Heart right ventricle (tissue), 16 donors: ENCODE measurements at regions not wholly inside any gene's neighbourhood (a gene's known extent, or its start where the extent isn't known, plus 50 kb on each side); places are given as distances from the start of the nearest gene placed in this dataset.

Experiments used
- ATAC-seq, 8 donors: fragments of 200-7000 bp; cut with Tn5 transposase; one replicate each; pipeline ENCODE4 v1.9.1; 2020; ENCODE audit warnings: mild to moderate bottlenecking in 8 of 8, moderate library complexity in 8 of 8, moderate number of reproducible peaks in 1 of 8
- DNase-seq, 2 donors: peaks; one replicate each; pipeline ENCODE4 v3.0.0-alpha.2; 2020
- H3K27ac ChIP-seq, 10 donors: fragments of 200-600 bp; sonication (generic) in 2 of 10; one replicate each; pipeline versions ENCODE4 v1.5.0 to v1.8.0; 2020 to 2022; ENCODE audit warnings: mild to moderate bottlenecking in 3 of 10
- H3K27me3 ChIP-seq, 7 donors: fragments of 200-600 bp; one replicate each; pipeline ENCODE4 v1.8.0; 2021 to 2022; ENCODE audit warnings: mild to moderate bottlenecking in 2 of 7
- H3K36me3 ChIP-seq, 9 donors: fragments of 200-600 bp; sonication (generic) in 1 of 9; one replicate each; pipeline versions ENCODE4 v1.5.0 to v1.8.0; 2020 to 2022; ENCODE audit warnings: mild to moderate bottlenecking in 2 of 9
- H3K4me1 ChIP-seq, 9 donors: fragments of 200-600 bp; sonication (generic) in 1 of 9; one replicate each; pipeline versions ENCODE4 v1.5.0 to v1.8.0; 2020 to 2022; ENCODE audit warnings: mild to moderate bottlenecking in 4 of 9
- H3K4me3 ChIP-seq, 10 donors: fragments of 200-600 bp; sonication (generic) in 2 of 10; one replicate each; pipeline versions ENCODE4 v1.5.0 to v1.8.0; 2020 to 2022; ENCODE audit warnings: mild to moderate bottlenecking in 7 of 10, moderate library complexity in 2 of 10
- H3K9me3 ChIP-seq, 11 donors: fragments of 200-600 bp in 10 of 11; sonication (generic) in 2 of 11; one replicate each; pipeline versions ENCODE4 v1.5.0 to v1.8.0; 2013 to 2022; ENCODE audit warnings: mild to moderate bottlenecking in 2 of 11, control low read depth in 1 of 11, moderate library complexity in 1 of 11
- CTCF ChIP-seq, 9 donors: fragments of 200-600 bp; sonication (generic) in 2 of 9; IDR thresholded peaks; one replicate each; pipeline versions ENCODE4 v1.5.0 to v1.8.0; 2021 to 2022; ENCODE audit warnings: antibody characterized with exemption in 9 of 9, mild to moderate bottlenecking in 5 of 9, moderate library complexity in 1 of 9
- WGBS, 2 donors: extraction: QIAGEN DNeasy Blood & Tissue Kit; methylation state at CpG; one replicate each; pipeline ENCODE4 v1.1.7; 2013; ENCODE audit warnings: inconsistent platforms in 1 of 2; 5-methylcytosine and 5-hydroxymethylcytosine counted together
- intact Hi-C, 10 donors: fragments of 100-400 bp; cut with DNase I; formaldehyde crosslinking; loops; one replicate each; pipeline versions ENCODE4 v1.11.1 to v1.14.2; 2022
- donor health status: Arrhythmogenic right ventricular cardiomyopathy.
- donor health status: ischemic (EF 13 %, LVEDD 7.1; RV severe dilation, severe dysfunction).
- donor health status: healthy with polysubstance abuse.
- donor health status: DM: no; HTN: yes; CAD: no.
- donor health status: DM: no; HTN: no; CAD: no.
- donor health status: ischemic (EF 25% LVEDD 6.9; RV normal size, moderate dysfunction).
- donor health status: ischemic (EF 25% LVEDD 5.7; RV mildly dilated, moderate dysfunction).
- donor health status: healthy.
- donor health status: DM: yes; HTN: yes; CAD: no.
- donor health status: Ischemic cardiomyopathy.
- donor health status: ischemic (EF 35%, LVEDD 5.7; RV mildly dilated, moderate dysfunction).
- donor health status: nonischemic (EF 11% LVEDD 7.7; RV severe dilation, severe dysfunction).
- donor health status: DM: yes; HTN: yes; CAD: no.
- donor health status: PGD.
- donor health status: ischemic (EF 29% LVEDD 5.4; RV normal size, mild dysfunction).
- donor health status: nonischemic (EF 23%, LVEDD 6.1; RV moderate dilation, normal function).

- no peaks in the 10 kb centered on the region for H3K36me3 ChIP-seq
- no peak for DNase-seq
- WGBS, 2 donors: 91 to 94% methylated on average over 1 of the region's 1 CpG
- H3K4me1 ChIP-seq: peaks cover 0 to 10% (median 0%) of the 10 kb centered on the region in 9 donors
- H3K27me3 ChIP-seq: no peaks in the 10 kb centered on the region
- no peak overlapping the region for H3K27ac ChIP-seq
- H3K9me3 ChIP-seq: no peaks in the 10 kb centered on the region
- no peak overlapping the region for H3K4me3 ChIP-seq
- ATAC-seq: no peak
- intact Hi-C loops: no loop called here
- no peak for TF ChIP-seq CTCF (IDR thresholded peaks at IDR 0.05)
These were observed 264.0 kb downstream of the MAN2A1 start for GRCh38 chr5:109953761-109954160.

GRCh38 chr5:109956884-109957283, 267.2 kb downstream of the MAN2A1 start:
- H3K27me3 ChIP-seq: no peaks in the 10 kb centered on the region
- H3K9me3 ChIP-seq: no peaks in the 10 kb centered on the region
- H3K36me3 ChIP-seq: no peaks in the 10 kb centered on the region
- intact Hi-C loops: no loop called here
- H3K4me1 ChIP-seq: peaks cover 0 to 10% (median under 1%) of the 10 kb centered on the region in 9 donors
- H3K27ac ChIP-seq: no peak overlapping the region
- DNase-seq (no peak), ATAC-seq (peak in 1 of 8 donors; percentile 22)
- 26 to 43% methylated on average over 3 of the region's 3 CpGs for WGBS, 2 donors
- TF ChIP-seq CTCF (IDR thresholded peaks at IDR 0.05): no peak
- H3K4me3 ChIP-seq: no peak overlapping the region

- H3K27me3 ChIP-seq: no peaks in the 10 kb centered on the region
These were observed 268.4 kb downstream of the MAN2A1 start for GRCh38 chr5:109958082-109958481.

GRCh38 chr5:109959652-109960051, 269.9 kb downstream of the MAN2A1 start:
- peaks cover 0 to 14% (median 4%) of the 10 kb centered on the region in 9 donors for H3K4me1 ChIP-seq
- no peaks in the 10 kb centered on the region for H3K9me3 ChIP-seq
- no peak overlapping the region for H3K4me3 ChIP-seq
- intact Hi-C loops: no loop called here
- ATAC-seq (no peak), DNase-seq (no peak)
- H3K27ac ChIP-seq: no peak overlapping the region
- no peaks in the 10 kb centered on the region for H3K36me3 ChIP-seq
- H3K27me3 ChIP-seq: no peaks in the 10 kb centered on the region
- TF ChIP-seq CTCF (IDR thresholded peaks at IDR 0.05): no peak
- WGBS, 2 donors: 78 to 92% methylated on average over 1 of the region's 1 CpG

More at GRCh38 chr5:109958082-109958481, 268.4 kb downstream of the MAN2A1 start:
- DNase-seq (no peak), ATAC-seq (no peak)
- intact Hi-C loops: no loop called here
- no peaks in the 10 kb centered on the region for H3K36me3 ChIP-seq
- H3K9me3 ChIP-seq: no peaks in the 10 kb centered on the region
- no peak overlapping the region for H3K4me3 ChIP-seq
- 94% methylated on average over 5 of the region's 5 CpGs for WGBS, 2 donors
- peaks cover 0 to 10% (median 4%) of the 10 kb centered on the region in 9 donors for H3K4me1 ChIP-seq
- TF ChIP-seq CTCF (IDR thresholded peaks at IDR 0.05): no peak
- H3K27ac ChIP-seq: no peak overlapping the region
